Common myeloid progenitor, CD34-positive (primary cell): ENCODE measurements at regions not wholly inside any gene's neighbourhood (a gene's known extent, or its start where the extent isn't known, plus 50 kb on each side); places are given as distances from the start of the nearest gene placed in this dataset.

Experiments used
- CTCF ChIA-PET: fragments of 350-600 bp; sonication (Branson Sonifier 250); formaldehyde crosslinking; loops from one replicate; lab custom pipeline; 2021; ENCODE audit warnings: antibody characterized with exemption; lab: Charles Lee
- POLR2A ChIA-PET: fragments of 350-600 bp; sonication (Branson Sonifier 250); formaldehyde crosslinking; loops from one replicate; lab custom pipeline; 2021; ENCODE audit warnings: antibody characterized with exemption; lab: Charles Lee
- DNase-seq, 3 donors: peaks; one replicate each; pipeline versions ENCODE4 v3.0.0 to v3.0.0-alpha.2; 2013
- H3K27ac ChIP-seq, 2 experiments: 1 replicate in 1 of 2; 2 replicates in 1 of 2; pipeline ENCODE4 v1.7.0; 2013; ENCODE audit warnings: inconsistent platforms in 2 of 2, low read length in 2 of 2, mild to moderate bottlenecking in 2 of 2, low read depth in 1 of 2, moderate library complexity in 1 of 2; ENCODE audit not compliant: severe bottlenecking in 2 of 2, insufficient read depth in 1 of 2, poor library complexity in 1 of 2
- H3K27me3 ChIP-seq, 5 experiments: replicated peaks in 2 of 5; 1 replicate in 3 of 5; 2 replicates in 2 of 5; pipeline versions ENCODE4 v1.6.1 to v1.7.0; 2013; ENCODE audit warnings: low read length in 4 of 5, mild to moderate bottlenecking in 2 of 5, moderate library complexity in 2 of 5, inconsistent platforms in 1 of 5; ENCODE audit not compliant: insufficient read depth in 5 of 5, control insufficient read depth in 4 of 5
- H3K36me3 ChIP-seq, 4 experiments: 1 replicate in 2 of 4; 2 replicates in 2 of 4; pipeline versions ENCODE4 v1.6.1 to v1.7.0; 2013; ENCODE audit warnings: low read length in 3 of 4, control low read depth in 1 of 4, mild to moderate bottlenecking in 1 of 4; ENCODE audit not compliant: control insufficient read depth in 4 of 4, insufficient read depth in 4 of 4
- H3K4me1 ChIP-seq, 4 experiments: 1 replicate in 3 of 4; 2 replicates in 1 of 4; pipeline versions ENCODE4 v1.6.1 to v1.7.1; 2013; ENCODE audit warnings: low read length in 3 of 4, mild to moderate bottlenecking in 3 of 4, control low read depth in 1 of 4, inconsistent platforms in 1 of 4, moderate library complexity in 1 of 4; ENCODE audit not compliant: control insufficient read depth in 4 of 4, insufficient read depth in 4 of 4; ENCODE audit errors: control extremely low read depth in 1 of 4
- H3K4me3 ChIP-seq, 7 experiments: 1 replicate in 4 of 7; 2 replicates in 3 of 7; pipeline versions ENCODE4 v1.5.1 to v1.7.0; 2013; ENCODE audit warnings: mild to moderate bottlenecking in 7 of 7, low read length in 6 of 7, moderate library complexity in 6 of 7, inconsistent platforms in 2 of 7, low read depth in 2 of 7, control low read depth in 1 of 7; ENCODE audit not compliant: insufficient read depth in 4 of 7, control insufficient read depth in 1 of 7; ENCODE audit errors: extremely low read depth in 1 of 7
- H3K9me3 ChIP-seq, 5 experiments: 1 replicate in 4 of 5; 2 replicates in 1 of 5; pipeline versions ENCODE4 v1.6.1 to v1.7.1; 2013; ENCODE audit warnings: low read length in 4 of 5, mild to moderate bottlenecking in 2 of 5, inconsistent platforms in 1 of 5, low read depth in 1 of 5, moderate library complexity in 1 of 5; ENCODE audit not compliant: control insufficient read depth in 4 of 5, insufficient read depth in 2 of 5; ENCODE audit errors: control extremely low read depth in 1 of 5
- whole genome bisulfite sequencing: methylation state at CpG from one replicate; pipeline ENCODE4 v1.1.5; 2013; ENCODE audit not compliant: insufficient coverage; 5-methylcytosine and 5-hydroxymethylcytosine counted together

DNA sequence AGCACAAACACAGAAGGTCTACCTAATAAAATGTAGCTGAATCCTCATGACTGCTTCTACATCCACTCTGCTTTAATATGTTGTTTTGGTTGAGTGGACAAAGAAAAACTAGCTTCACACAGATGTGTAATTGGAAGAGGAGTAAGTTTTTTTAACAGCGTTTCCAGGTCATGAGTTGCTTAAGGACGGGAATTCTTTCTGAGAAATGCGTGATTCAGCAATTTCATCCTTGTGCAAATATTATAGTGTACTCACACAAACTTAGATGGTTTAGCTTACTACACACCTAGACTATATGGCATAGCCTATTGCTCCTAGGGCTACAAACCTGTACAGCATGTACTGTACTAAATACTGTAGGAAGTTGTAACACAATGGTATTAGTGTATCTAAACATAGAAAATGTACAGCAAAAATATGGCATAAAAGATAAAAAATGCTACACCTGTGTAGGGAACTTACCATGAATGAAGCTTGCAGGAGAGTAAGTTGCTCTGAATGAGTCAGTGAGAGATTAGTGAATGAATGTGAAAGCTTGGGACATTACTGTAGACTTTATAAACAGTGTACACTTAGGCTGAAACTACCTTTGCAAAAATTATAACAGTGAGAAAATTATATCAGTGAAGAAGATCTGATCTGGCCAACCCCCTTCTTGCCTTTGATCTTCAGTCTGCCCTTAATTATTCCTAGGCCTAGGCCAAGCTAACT is 70.8 kb upstream of the IL15 start:
- H3K4me3 ChIP-seq, result no peak overlapping the region
- ChIA-PET CTCF (no interaction called here), POLR2A (no interaction called here)
- 100% methylated on average over 1 of the region's 3 CpGs for WGBS
- no peak overlapping the region for H3K27ac ChIP-seq
- H3K27me3 ChIP-seq, result no peaks in the 10 kb centered on the region
- H3K4me1 ChIP-seq, result no peaks in the 10 kb centered on the region
- H3K9me3 ChIP-seq, result no peaks in the 10 kb centered on the region
- no peaks in the 10 kb centered on the region for H3K36me3 ChIP-seq
- no peak for DNase-seq

DNA sequence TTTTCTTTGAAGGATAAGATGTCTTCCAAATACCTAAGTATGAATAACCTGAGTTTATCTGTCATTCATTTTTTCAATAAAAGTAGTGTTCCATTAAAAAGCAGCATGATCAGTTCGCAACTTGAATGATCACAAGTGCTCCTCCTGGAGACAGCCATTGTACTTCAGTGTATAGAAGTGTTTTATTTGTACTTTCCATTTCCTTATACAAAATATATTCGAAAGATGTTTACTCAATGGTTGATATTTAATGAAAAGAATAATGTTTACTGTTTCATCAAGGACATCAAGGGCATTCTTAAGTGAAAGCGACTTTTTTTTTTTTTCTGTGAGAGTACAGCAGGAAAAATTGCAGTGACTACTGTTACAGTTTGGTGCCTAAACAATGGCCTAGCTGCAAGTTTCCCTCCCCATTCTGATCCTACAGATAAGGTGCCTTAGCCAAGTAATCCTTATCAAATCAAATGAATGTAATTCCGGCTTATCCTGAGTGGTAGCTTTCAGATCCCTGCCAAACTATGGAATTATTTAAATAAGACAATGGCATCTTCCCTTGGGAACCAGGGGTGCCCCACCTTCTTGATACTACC is 69.0 kb upstream of the IL15 start:
- 100% methylated on average over 2 of the region's 4 CpGs for WGBS
- CTCF ChIA-PET, result interaction anchor here (2.0 kb wide), 1 partner anchor 10 kb away, joined by 4 read pairs; no protein-coding TSS in a partner anchor
- H3K4me1 ChIP-seq, result no peaks in the 10 kb centered on the region
- no peaks in the 10 kb centered on the region for H3K36me3 ChIP-seq
- H3K27ac ChIP-seq, result no peak overlapping the region
- POLR2A ChIA-PET, result no interaction called here
- H3K4me3 ChIP-seq, result no peak overlapping the region
- DNase-seq, result no peak
- no peaks in the 10 kb centered on the region for H3K27me3 ChIP-seq
- H3K9me3 ChIP-seq, result no peaks in the 10 kb centered on the region

DNA sequence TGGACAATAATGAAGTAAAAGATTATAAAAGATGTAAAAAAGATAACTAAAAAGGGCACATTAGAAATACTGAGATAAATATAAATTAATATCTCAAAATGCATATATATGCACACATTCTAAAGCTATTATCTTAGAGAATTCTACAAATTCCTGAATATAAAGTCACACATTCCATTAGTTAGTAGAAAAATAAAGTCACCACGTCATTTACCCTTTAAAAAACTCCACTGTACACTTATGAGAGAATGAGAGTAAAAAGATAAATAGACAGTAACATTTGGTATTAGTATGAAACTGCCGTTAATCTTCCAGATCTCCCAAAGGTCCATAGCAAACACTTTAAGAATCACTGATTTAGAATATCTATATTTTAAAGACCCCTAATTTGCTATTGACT is 67.2 kb upstream of the IL15 start:
- no peaks in the 10 kb centered on the region for H3K27me3 ChIP-seq
- ChIA-PET CTCF (interaction anchor here (1.4 kb wide), 1 partner anchor 11 kb away, joined by 3 read pairs; no protein-coding TSS in a partner anchor), POLR2A (no interaction called here)
- no peak overlapping the region for H3K27ac ChIP-seq
- no peak overlapping the region for H3K4me3 ChIP-seq
- no peaks in the 10 kb centered on the region for H3K4me1 ChIP-seq
- H3K9me3 ChIP-seq, result no peaks in the 10 kb centered on the region
- no peak for DNase-seq
- no peaks in the 10 kb centered on the region for H3K36me3 ChIP-seq
- no CpG with 5 or more reads among the region's 2 CpGs for WGBS

DNA sequence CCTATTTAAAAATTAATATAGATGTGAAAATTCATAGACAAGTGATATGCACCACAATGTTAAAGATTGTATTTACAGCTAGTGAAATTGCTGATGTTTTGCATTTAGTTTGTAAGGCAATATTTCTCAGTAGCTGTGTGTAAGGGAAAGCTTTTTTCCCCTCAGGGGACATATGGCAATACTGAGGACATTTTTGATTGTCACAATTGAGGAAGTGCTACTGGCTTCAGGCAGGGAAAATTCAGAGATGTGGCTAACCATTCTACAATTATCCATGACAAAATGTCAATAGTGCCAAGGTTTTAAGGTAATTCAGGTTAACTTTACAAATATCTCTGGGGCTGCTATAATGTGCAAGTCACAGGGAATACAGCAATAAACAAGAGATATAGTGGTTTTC is 66.1 kb upstream of the IL15 start:
- H3K4me3 ChIP-seq, result no peak overlapping the region
- H3K9me3 ChIP-seq, result no peaks in the 10 kb centered on the region
- H3K4me1 ChIP-seq, result no peaks in the 10 kb centered on the region
- ChIA-PET POLR2A (no interaction called here), CTCF (no interaction called here)
- no peak overlapping the region for H3K27ac ChIP-seq
- no peak for DNase-seq
- H3K36me3 ChIP-seq, result no peaks in the 10 kb centered on the region
- H3K27me3 ChIP-seq, result no peaks in the 10 kb centered on the region

DNA sequence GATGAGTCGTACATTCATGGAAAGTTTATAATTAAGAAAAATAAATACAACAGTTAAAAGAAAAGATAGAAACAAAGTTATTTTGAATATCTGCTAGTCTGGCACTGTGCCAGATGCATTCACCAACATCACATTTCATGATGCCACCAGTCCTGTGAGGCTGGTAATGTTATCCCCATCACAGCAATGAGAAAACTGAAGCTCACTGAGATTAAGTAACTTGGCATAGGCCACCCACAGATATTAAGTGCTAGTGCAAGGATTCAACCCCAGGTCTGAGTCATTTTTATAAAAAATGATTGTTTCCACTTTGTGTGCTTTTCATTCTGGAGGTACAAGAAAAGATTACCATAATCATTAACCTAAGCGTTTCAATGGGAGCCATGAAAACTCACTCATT is 65.0 kb upstream of the IL15 start:
- H3K27ac ChIP-seq, result no peak overlapping the region
- H3K9me3 ChIP-seq, result no peaks in the 10 kb centered on the region
- POLR2A ChIA-PET, result no interaction called here
- no peaks in the 10 kb centered on the region for H3K27me3 ChIP-seq
- 100% methylated on average over 1 of the region's 2 CpGs for WGBS
- no peak for DNase-seq
- CTCF ChIA-PET, result interaction anchor here (0.9 kb wide), 1 partner anchor 33 kb away, joined by 3 read pairs; no protein-coding TSS in a partner anchor
- H3K36me3 ChIP-seq, result no peaks in the 10 kb centered on the region
- H3K4me3 ChIP-seq, result no peak overlapping the region
- no peaks in the 10 kb centered on the region for H3K4me1 ChIP-seq

DNA sequence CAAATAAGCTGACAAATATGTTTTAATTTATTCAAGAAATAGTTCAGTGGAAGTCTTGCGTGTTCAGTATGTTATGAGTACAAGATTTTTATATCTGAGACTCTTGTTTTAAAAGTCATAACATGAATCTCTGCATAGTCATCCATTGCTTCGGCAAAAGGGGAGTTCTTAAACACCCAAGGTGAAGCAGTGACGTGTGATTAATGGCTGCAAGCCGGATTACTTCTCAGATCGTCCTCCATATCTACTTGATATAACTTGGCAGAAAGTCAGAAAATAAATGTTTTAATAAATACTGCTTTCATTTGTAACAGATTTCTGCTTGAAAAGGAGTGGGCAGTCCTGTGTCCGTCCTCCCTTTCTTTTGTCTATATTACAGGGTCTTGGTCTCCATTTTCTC is 64.6 kb upstream of the IL15 start:
- H3K4me1 ChIP-seq, result no peaks in the 10 kb centered on the region
- H3K4me3 ChIP-seq, result no peak overlapping the region
- no peaks in the 10 kb centered on the region for H3K36me3 ChIP-seq
- no peaks in the 10 kb centered on the region for H3K27me3 ChIP-seq
- no peaks in the 10 kb centered on the region for H3K9me3 ChIP-seq
- CTCF ChIA-PET, result interaction anchor here (0.9 kb wide), 1 partner anchor 33 kb away, joined by 3 read pairs; no protein-coding TSS in a partner anchor
- no peak for DNase-seq
- 100% methylated on average over 1 of the region's 6 CpGs for WGBS
- no peak overlapping the region for H3K27ac ChIP-seq
- POLR2A ChIA-PET, result no interaction called here

DNA sequence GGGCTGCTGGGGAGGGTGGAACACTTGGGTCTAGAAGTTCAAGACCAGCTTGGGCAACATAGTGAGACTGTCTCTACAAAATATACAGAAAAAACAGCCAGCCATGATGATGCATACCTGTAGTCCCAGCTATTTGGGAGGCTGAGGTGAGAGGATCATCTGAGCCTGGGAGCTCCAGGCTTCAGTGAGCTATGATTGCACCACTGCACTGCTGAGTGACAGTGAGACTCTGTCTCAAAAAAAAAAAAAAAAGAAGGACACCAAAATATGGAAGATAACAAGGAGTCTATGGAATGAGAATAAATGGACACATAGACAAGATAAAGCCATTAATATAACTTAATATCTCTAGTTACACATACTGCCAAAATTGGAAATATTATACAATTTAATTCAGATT is 62.7 kb upstream of the IL15 start:
- Histone ChIP-seq H3K36me3 (no peaks in the 10 kb centered on the region), H3K4me3 (no peak overlapping the region), H3K27ac (no peak overlapping the region), H3K4me1 (no peaks in the 10 kb centered on the region), H3K9me3 (no peaks in the 10 kb centered on the region), H3K27me3 (no peaks in the 10 kb centered on the region)
- DNase-seq, result no peak
- ChIA-PET CTCF (interaction anchor here (0.6 kb wide), 2 partner anchors 647 to 1864 kb away, joined by 3 to 4 read pairs; no protein-coding TSS in a partner anchor), POLR2A (no interaction called here)
